Endothelial cell of umbilical vein (primary cell): ENCODE measurements at regions not wholly inside any gene's neighbourhood (a gene's known extent, or its start where the extent isn't known, plus 50 kb on each side); places are given as distances from the start of the nearest gene placed in this dataset.

Experiments
- BruUV-seq: library from RNA; stranded (reverse); fragments of 400-500 nt; replicated peaks from 2 replicates; lab custom pipeline; 2021; lab: Mats Ljungman, UMichigan
- CTCF ChIA-PET: fragments of 300-600, 350-600 bp; sonication (Branson Sonifier 250); formaldehyde crosslinking; loops from one replicate; lab custom pipeline; 2021; ENCODE audit warnings: antibody characterized with exemption, inconsistent platforms; lab: Charles Lee
- POLR2A ChIA-PET: fragments of 300-600, 350-600 bp; sonication (Branson Sonifier 250); formaldehyde crosslinking; loops from one replicate; lab custom pipeline; 2021; ENCODE audit warnings: antibody characterized with exemption, inconsistent platforms; lab: Charles Lee
- DNase-seq: peaks from one replicate; pipeline ENCODE4 v3.0.0-alpha.2; 2011; ENCODE audit warnings: low read depth, low spot score
- FAIRE-seq: peaks from 2 replicates; lab custom pipeline; 2011; peaks lifted over from hg19 to GRCh38; lab: Jason Lieb, UNC
- H2AFZ ChIP-seq: 2 replicates; pipeline ENCODE4 v1.6.0; 2012; ENCODE audit warnings: low read depth, low read length, control low read depth, inconsistent platforms
- H3K27ac ChIP-seq: 2 replicates; pipeline ENCODE4 v1.5.1; 2011; ENCODE audit warnings: low read depth, mild to moderate bottlenecking, control low read depth, low read length, moderate library complexity; ENCODE audit not compliant: insufficient read depth
- H3K27me3 ChIP-seq, 2 experiments: 2 replicates each; pipeline versions ENCODE4 v1.6.0 to v1.6.1; 2011; ENCODE audit warnings: low read length in 2 of 2, mixed read lengths in 1 of 2; ENCODE audit not compliant: control insufficient read depth in 2 of 2, insufficient read depth in 2 of 2
- H3K36me3 ChIP-seq, 2 experiments: 2 replicates in 1 of 2; 3 replicates in 1 of 2; pipeline ENCODE4 v1.5.1; 2011; ENCODE audit warnings: low read length in 2 of 2, mild to moderate bottlenecking in 1 of 2, moderate library complexity in 1 of 2; ENCODE audit not compliant: control insufficient read depth in 2 of 2, insufficient read depth in 2 of 2; ENCODE audit errors: extremely low read depth in 1 of 2
- H3K4me1 ChIP-seq: 3 replicates; pipeline ENCODE4 v1.5.1; 2011; ENCODE audit warnings: mild to moderate bottlenecking, low read length; ENCODE audit not compliant: control insufficient read depth, insufficient read depth; ENCODE audit errors: extremely low read depth
- H3K4me2 ChIP-seq: 2 replicates; pipeline ENCODE4 v1.6.1; 2011; ENCODE audit warnings: low read length, control low read depth, mixed read lengths; ENCODE audit not compliant: insufficient read depth
- H3K4me3 ChIP-seq, 3 experiments: fragments of 200-600 bp in 1 of 3; sonication (generic), shearing (Covaris generic) in 1 of 3; replicated peaks in 1 of 3; 2 replicates each; pipeline ENCODE4 v1.5.1; 2011 to 2016; ENCODE audit warnings: control low read depth in 3 of 3, low read length in 3 of 3, mild to moderate bottlenecking in 2 of 3, inconsistent platforms in 1 of 3, low read depth in 1 of 3, moderate library complexity in 1 of 3; ENCODE audit not compliant: insufficient read depth in 1 of 3
- H3K79me2 ChIP-seq: 2 replicates; pipeline ENCODE4 v1.6.0; 2012; ENCODE audit warnings: low read length, inconsistent platforms; ENCODE audit not compliant: control insufficient read depth, insufficient read depth
- H3K9ac ChIP-seq: replicated peaks from 2 replicates; pipeline ENCODE3; 2011; ENCODE audit warnings: low read length, control low read depth; ENCODE audit not compliant: insufficient read depth; ENCODE audit errors: extremely low read depth
- H3K9me1 ChIP-seq: replicated peaks from 3 replicates; pipeline ENCODE4 v1.6.0; 2011; ENCODE audit warnings: mild to moderate bottlenecking, low read length; ENCODE audit not compliant: control insufficient read depth, insufficient read depth; ENCODE audit errors: extremely low read depth
- H3K9me3 ChIP-seq: replicated peaks from 2 replicates; pipeline ENCODE4 v1.5.1; 2012; ENCODE audit warnings: low read length, inconsistent platforms; ENCODE audit not compliant: control insufficient read depth, insufficient read depth
- H4K20me1 ChIP-seq: replicated peaks from 2 replicates; pipeline ENCODE3; 2011; ENCODE audit warnings: mild to moderate bottlenecking, low read length; ENCODE audit not compliant: control insufficient read depth, insufficient read depth; ENCODE audit errors: extremely low read depth
- EZH2 ChIP-seq: IDR thresholded peaks from 2 replicates; pipeline ENCODE4 v1.6.1; 2012; ENCODE audit warnings: borderline replicate concordance, low read depth, mild to moderate bottlenecking, moderate library complexity, low read length, inconsistent platforms; ENCODE audit not compliant: severe bottlenecking
- FOS ChIP-seq: IDR thresholded peaks from 2 replicates; pipeline ENCODE4 v1.6.1; 2011; ENCODE audit warnings: mild to moderate bottlenecking, low read length, moderate library complexity, borderline replicate concordance; ENCODE audit not compliant: insufficient read depth
- GATA2 ChIP-seq: IDR thresholded peaks from 2 replicates; pipeline ENCODE4 v1.7.0; 2011; ENCODE audit warnings: low read depth, mild to moderate bottlenecking, moderate library complexity, mixed read lengths, low read length; ENCODE audit not compliant: insufficient read length, insufficient read depth
- JUN ChIP-seq: IDR thresholded peaks from 2 replicates; pipeline ENCODE4 v1.6.1; 2011; ENCODE audit warnings: borderline replicate concordance, low read depth; ENCODE audit not compliant: insufficient read length, insufficient read depth
- MAX ChIP-seq: IDR thresholded peaks from 2 replicates; pipeline ENCODE4 v1.6.1; 2011; ENCODE audit not compliant: insufficient read depth, insufficient read length
- MYC ChIP-seq: IDR thresholded peaks from one replicate; pipeline ENCODE4 v1.6.1; 2011; ENCODE audit warnings: mild to moderate bottlenecking, low read depth, low read length
- POLR2A ChIP-seq: IDR thresholded peaks from 2 replicates; pipeline ENCODE4 v1.6.1; 2012; ENCODE audit warnings: low read depth, mild to moderate bottlenecking, control low read depth, low read length
- POLR2AphosphoS5 ChIP-seq: IDR thresholded peaks from 2 replicates; pipeline ENCODE4 v1.6.1; 2012; ENCODE audit warnings: low read depth, mild to moderate bottlenecking, control low read depth, low read length, moderate library complexity; ENCODE audit not compliant: insufficient read depth
- dilution Hi-C: fragments of 300-500 bp; cut with MboI; formaldehyde crosslinking; loops from one replicate; pipeline ENCODE4 v1.15.0; 2019; ENCODE audit warnings: low sequenced_read_pairs; ENCODE audit not compliant: extremely low pct_ligation_motif_present
- intact Hi-C: fragments of 100-400 bp; cut with micrococcal nuclease; formaldehyde crosslinking; loops from one replicate; pipeline ENCODE4 v1.10.0; 2022
- TF ChIP-seq, protein P1 (sequence below), 2 donors: IDR thresholded peaks; 1 replicate in 1 of 2; 2 replicates in 1 of 2; pipeline ENCODE4 v1.5.1; 2011; ENCODE audit warnings: low read length in 2 of 2, mild to moderate bottlenecking in 2 of 2, moderate library complexity in 2 of 2, control low read depth in 1 of 2, inconsistent platforms in 1 of 2, low read depth in 1 of 2; ENCODE audit not compliant: insufficient read depth in 1 of 2; ENCODE audit errors: extremely low read depth in 1 of 2

DNA sequence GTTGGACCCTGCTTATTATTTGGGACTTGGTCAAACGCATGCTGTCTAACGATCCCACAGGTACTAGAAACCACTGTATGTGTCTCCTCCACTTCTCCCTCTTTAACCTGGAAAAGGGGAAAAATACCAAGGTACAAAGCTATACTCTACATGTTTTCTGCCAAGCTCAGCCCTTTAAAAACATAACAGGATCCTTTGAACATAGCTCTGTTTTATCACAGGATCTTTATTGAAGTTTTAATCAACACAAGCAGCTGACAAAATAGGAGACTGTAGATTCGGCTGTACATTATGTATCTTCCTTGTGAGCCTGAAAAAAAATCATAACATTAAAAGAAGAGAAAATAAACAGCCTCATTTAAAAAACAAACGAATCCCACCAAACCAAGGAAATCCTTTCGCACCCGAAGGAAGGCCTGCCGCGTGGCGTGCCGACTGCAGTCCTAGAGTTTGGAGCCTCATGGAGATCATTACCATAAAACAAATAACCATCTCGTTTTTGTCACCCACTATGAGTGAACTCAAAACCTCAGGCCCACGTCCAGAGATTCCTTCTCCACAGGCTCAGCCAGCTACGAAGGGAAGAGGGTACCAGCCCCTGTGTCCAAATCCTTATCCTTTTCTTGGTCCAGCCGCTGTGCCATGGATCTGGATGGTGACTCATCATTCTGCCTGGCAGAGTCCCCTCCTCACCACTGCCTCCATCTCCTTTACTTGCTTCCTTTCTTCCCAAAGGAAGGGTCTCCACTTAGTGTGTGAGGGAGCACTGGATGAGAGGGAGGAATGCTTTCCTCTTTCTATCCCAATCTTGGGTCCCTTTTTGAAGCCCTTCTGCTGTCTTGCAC lies 651.1 kb downstream of the CCDC171 start:
- no peak overlapping the region for H3K9ac ChIP-seq
- DNase-seq (no peak), FAIRE-seq (no peak)
- intact Hi-C loops (no loop called here), dilution Hi-C loops (no loop called here)
- H2AFZ ChIP-seq: peak overlapping the region; percentile 6
- TF ChIP-seq, protein P1, sequence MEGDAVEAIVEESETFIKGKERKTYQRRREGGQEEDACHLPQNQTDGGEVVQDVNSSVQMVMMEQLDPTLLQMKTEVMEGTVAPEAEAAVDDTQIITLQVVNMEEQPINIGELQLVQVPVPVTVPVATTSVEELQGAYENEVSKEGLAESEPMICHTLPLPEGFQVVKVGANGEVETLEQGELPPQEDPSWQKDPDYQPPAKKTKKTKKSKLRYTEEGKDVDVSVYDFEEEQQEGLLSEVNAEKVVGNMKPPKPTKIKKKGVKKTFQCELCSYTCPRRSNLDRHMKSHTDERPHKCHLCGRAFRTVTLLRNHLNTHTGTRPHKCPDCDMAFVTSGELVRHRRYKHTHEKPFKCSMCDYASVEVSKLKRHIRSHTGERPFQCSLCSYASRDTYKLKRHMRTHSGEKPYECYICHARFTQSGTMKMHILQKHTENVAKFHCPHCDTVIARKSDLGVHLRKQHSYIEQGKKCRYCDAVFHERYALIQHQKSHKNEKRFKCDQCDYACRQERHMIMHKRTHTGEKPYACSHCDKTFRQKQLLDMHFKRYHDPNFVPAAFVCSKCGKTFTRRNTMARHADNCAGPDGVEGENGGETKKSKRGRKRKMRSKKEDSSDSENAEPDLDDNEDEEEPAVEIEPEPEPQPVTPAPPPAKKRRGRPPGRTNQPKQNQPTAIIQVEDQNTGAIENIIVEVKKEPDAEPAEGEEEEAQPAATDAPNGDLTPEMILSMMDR (IDR thresholded peaks at IDR 0.05; ENCODE audit: extremely low read depth in 1 of 2, insufficient read depth in 1 of 2, low read depth in 1 of 2, low read length in 2 of 2): no peak
- TF ChIP-seq JUN (no peak), EZH2 (no peak), MYC (no peak), GATA2 (no peak), MAX (no peak), FOS (no peak), POLR2A (no peak), POLR2AphosphoS5 (no peak)
- peaks cover 3% of the 10 kb centered on the region for H3K4me1 ChIP-seq
- BruUV-seq: no TSS peak
- CTCF ChIA-PET: interaction anchor here (0.5 to 1.7 kb wide), 4 partner anchors 9 to 863 kb away, joined by 3 to 6 read pairs (median 4); no protein-coding TSS in a partner anchor
- H3K9me1 ChIP-seq: no peaks in the 10 kb centered on the region
- H3K79me2 ChIP-seq: no peaks in the 10 kb centered on the region
- H3K4me3 ChIP-seq: no peak overlapping the region
- H4K20me1 ChIP-seq: no peaks in the 10 kb centered on the region
- no peak overlapping the region for H3K4me2 ChIP-seq
- POLR2A ChIA-PET: no interaction called here
- no peaks in the 10 kb centered on the region for H3K27me3 ChIP-seq
- H3K36me3 ChIP-seq: no peaks in the 10 kb centered on the region
- H3K27ac ChIP-seq: no peak overlapping the region
- no peaks in the 10 kb centered on the region for H3K9me3 ChIP-seq
